CD4-positive, alpha-beta T cell (primary cell): ENCODE measurements at regions not wholly inside any gene's neighbourhood (a gene's known extent, or its start where the extent isn't known, plus 50 kb on each side); places are given as distances from the start of the nearest gene placed in this dataset.

Experiments
- ATAC-seq: fragments of 200-7000 bp; cut with Tn5 transposase; one replicate; pipeline ENCODE4 v1.10.0; 2022; ENCODE audit warnings: mild to moderate bottlenecking; ENCODE audit not compliant: poor library complexity
- CTCF ChIA-PET: fragments of 350-600 bp; sonication (Branson Sonifier 250); formaldehyde crosslinking; loops from one replicate; lab custom pipeline; 2021; ENCODE audit warnings: antibody characterized with exemption, inconsistent platforms; lab: Charles Lee
- POLR2A ChIA-PET: fragments of 350-600 bp; sonication (Branson Sonifier 250); formaldehyde crosslinking; loops from one replicate; lab custom pipeline; 2021; ENCODE audit warnings: antibody characterized with exemption, inconsistent platforms; lab: Charles Lee
- DNase-seq, 14 experiments: peaks; one replicate each; pipeline ENCODE4 v3.0.0-alpha.2; 2013 to 2020; ENCODE audit warnings: mixed read lengths in 2 of 14
- H3K27ac ChIP-seq, 2 donors: one replicate each; pipeline versions ENCODE4 v1.5.1 to v1.7.0; 2013; ENCODE audit warnings: low read length in 2 of 2, low read depth in 1 of 2, mild to moderate bottlenecking in 1 of 2
- H3K27me3 ChIP-seq, 2 experiments: 1 replicate in 1 of 2; 2 replicates in 1 of 2; pipeline versions ENCODE4 v1.6.1 to v1.7.0; 2013; ENCODE audit warnings: low read length in 2 of 2, control low read depth in 1 of 2, mild to moderate bottlenecking in 1 of 2, moderate library complexity in 1 of 2; ENCODE audit not compliant: insufficient read depth in 2 of 2, control insufficient read depth in 1 of 2
- H3K36me3 ChIP-seq: one replicate; pipeline ENCODE4 v1.6.1; 2013; ENCODE audit warnings: low read length, control low read depth; ENCODE audit not compliant: insufficient read depth
- H3K4me1 ChIP-seq: one replicate; pipeline ENCODE4 v1.6.1; 2013; ENCODE audit warnings: low read length, control low read depth; ENCODE audit not compliant: insufficient read depth
- H3K4me3 ChIP-seq: one replicate; pipeline ENCODE4 v1.5.1; 2013; ENCODE audit warnings: mild to moderate bottlenecking, low read length, moderate library complexity
- H3K9me3 ChIP-seq, 2 experiments: 1 replicate in 1 of 2; 2 replicates in 1 of 2; pipeline versions ENCODE4 v1.6.1 to v1.7.0; 2013; ENCODE audit warnings: low read length in 2 of 2, mild to moderate bottlenecking in 2 of 2, control low read depth in 1 of 2, moderate library complexity in 1 of 2; ENCODE audit not compliant: control insufficient read depth in 1 of 2, insufficient read depth in 1 of 2
- H3K27ac Mint-ChIP-seq: one replicate; pipeline ENCODE4 v1.8.0; 2020; ENCODE audit warnings: mixed read lengths
- H3K27me3 Mint-ChIP-seq: one replicate; pipeline ENCODE4 v1.8.0; 2021; ENCODE audit warnings: mixed read lengths
- H3K36me3 Mint-ChIP-seq: one replicate; pipeline ENCODE4 v1.8.0; 2021; ENCODE audit warnings: low read depth, mixed read lengths
- H3K4me1 Mint-ChIP-seq: one replicate; pipeline ENCODE4 v1.8.0; 2021; ENCODE audit warnings: low read depth, mixed read lengths
- H3K4me3 Mint-ChIP-seq: one replicate; pipeline ENCODE4 v1.8.0; 2020; ENCODE audit warnings: mild to moderate bottlenecking, mixed read lengths
- H3K9me3 Mint-ChIP-seq: one replicate; pipeline ENCODE4 v1.8.0; 2020; ENCODE audit warnings: mixed read lengths
- intact Hi-C, 2 experiments: fragments of 100-400 bp; cut with DNase I in 1 of 2; cut with micrococcal nuclease in 1 of 2; formaldehyde crosslinking; loops; one replicate each; pipeline versions ENCODE4 v1.15.1 to v1.9.0; 2023 to 2025; cut with DNase I, micrococcal nuclease
- TF ChIP-seq, protein P1 (sequence below): fragments of 200-600 bp; IDR thresholded peaks from one replicate; pipeline ENCODE4 v1.8.0; 2022; ENCODE audit warnings: antibody characterized with exemption, mild to moderate bottlenecking

DNA sequence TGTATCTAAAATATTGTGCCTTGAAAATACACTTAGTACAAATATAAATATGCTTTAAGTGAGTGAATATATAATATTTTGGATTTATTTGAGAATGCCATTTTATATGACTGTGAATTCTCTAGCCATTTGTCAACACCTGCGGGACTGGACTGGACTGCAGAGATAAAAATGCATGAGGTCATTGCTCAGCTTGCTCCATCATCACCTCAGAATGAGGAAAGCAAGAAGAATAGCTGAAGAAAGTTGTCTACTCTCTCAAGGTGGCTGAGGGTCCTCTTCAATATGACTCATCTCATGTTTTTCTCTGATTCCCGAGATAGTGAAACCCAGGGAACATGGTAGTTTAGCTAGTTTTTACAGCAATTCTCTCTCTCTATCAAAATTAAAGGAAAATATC is 732.5 kb upstream of the AGA start:
- ATAC-seq (no peak), DNase-seq (no peak)
- Mint-ChIP-seq H3K9me3 (peaks cover 6% of the 10 kb centered on the region), H3K4me1 (no peaks in the 10 kb centered on the region), H3K27ac (no peak overlapping the region), H3K4me3 (no peak overlapping the region), H3K36me3 (no peaks in the 10 kb centered on the region), H3K27me3 (no peaks in the 10 kb centered on the region)
- intact Hi-C loops: no loop called here
- TF ChIP-seq, protein P1, sequence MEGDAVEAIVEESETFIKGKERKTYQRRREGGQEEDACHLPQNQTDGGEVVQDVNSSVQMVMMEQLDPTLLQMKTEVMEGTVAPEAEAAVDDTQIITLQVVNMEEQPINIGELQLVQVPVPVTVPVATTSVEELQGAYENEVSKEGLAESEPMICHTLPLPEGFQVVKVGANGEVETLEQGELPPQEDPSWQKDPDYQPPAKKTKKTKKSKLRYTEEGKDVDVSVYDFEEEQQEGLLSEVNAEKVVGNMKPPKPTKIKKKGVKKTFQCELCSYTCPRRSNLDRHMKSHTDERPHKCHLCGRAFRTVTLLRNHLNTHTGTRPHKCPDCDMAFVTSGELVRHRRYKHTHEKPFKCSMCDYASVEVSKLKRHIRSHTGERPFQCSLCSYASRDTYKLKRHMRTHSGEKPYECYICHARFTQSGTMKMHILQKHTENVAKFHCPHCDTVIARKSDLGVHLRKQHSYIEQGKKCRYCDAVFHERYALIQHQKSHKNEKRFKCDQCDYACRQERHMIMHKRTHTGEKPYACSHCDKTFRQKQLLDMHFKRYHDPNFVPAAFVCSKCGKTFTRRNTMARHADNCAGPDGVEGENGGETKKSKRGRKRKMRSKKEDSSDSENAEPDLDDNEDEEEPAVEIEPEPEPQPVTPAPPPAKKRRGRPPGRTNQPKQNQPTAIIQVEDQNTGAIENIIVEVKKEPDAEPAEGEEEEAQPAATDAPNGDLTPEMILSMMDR: no peak
- POLR2A ChIA-PET: no interaction called here
- no peak overlapping the region for H3K4me3 ChIP-seq
- no peaks in the 10 kb centered on the region for H3K4me1 ChIP-seq
- CTCF ChIA-PET: no interaction called here
- H3K27me3 ChIP-seq: no peaks in the 10 kb centered on the region
- H3K36me3 ChIP-seq: no peaks in the 10 kb centered on the region
- H3K9me3 ChIP-seq: peaks cover 0 to 3% of the 10 kb centered on the region in 2 experiments
- no peak overlapping the region for H3K27ac ChIP-seq

DNA sequence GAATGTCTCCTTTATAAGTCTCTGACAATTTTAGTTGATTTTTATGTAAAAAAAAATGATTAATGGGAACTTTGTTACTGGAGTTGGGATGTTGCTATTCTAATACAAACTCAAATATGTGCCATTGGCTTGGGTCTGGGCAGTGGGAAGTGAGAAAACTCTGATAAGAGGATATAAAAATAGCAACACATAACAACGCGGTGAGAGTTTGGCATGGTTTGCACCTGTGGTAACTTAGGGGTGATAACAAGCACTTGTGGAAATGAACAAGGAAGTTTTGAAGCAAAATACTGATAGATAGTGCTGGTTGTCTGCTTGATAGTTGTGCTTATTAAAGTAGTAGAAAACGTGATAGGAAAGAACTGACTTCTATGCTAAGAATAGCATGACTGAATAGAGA is 743.3 kb upstream of the AGA start:
- CTCF ChIA-PET: no interaction called here
- H3K4me3 ChIP-seq: no peak overlapping the region
- DNase-seq: no peak
- intact Hi-C loops: no loop called here
- TF ChIP-seq, protein P1: no peak
- Mint-ChIP-seq H3K4me1 (no peaks in the 10 kb centered on the region), H3K9me3 (no peaks in the 10 kb centered on the region), H3K27me3 (no peaks in the 10 kb centered on the region), H3K36me3 (no peaks in the 10 kb centered on the region), H3K27ac (no peak overlapping the region), H3K4me3 (no peak overlapping the region)
- H3K4me1 ChIP-seq: no peaks in the 10 kb centered on the region
- ATAC-seq: no peak
- POLR2A ChIA-PET: no interaction called here
- no peaks in the 10 kb centered on the region for H3K36me3 ChIP-seq
- H3K27me3 ChIP-seq: no peaks in the 10 kb centered on the region
- H3K9me3 ChIP-seq: peaks cover 0 to 2% of the 10 kb centered on the region in 2 experiments
- H3K27ac ChIP-seq: no peak overlapping the region

DNA sequence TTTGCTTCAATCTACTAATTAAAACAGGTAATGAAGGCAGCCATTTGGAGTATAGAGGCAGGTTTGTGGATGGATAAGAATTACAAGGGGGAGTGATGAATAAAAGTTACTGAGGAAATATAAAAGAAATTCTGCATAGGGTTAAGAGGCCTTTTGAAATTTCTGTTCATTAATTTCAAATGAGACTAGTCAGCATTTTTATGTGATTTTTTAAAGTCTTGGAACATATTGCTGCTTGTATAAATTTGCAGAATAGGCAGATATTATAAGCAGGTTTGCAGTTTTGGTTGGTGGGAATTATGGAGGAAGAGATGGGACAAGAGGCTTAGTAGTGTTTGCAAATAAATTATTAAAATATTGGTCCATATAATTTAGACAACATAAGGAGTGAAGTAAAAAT is 750.4 kb upstream of the AGA start:
- Histone ChIP-seq H3K36me3 (no peaks in the 10 kb centered on the region), H3K27ac (no peak overlapping the region), H3K4me3 (no peak overlapping the region), H3K27me3 (no peaks in the 10 kb centered on the region), H3K9me3 (peaks cover 0 to 5% of the 10 kb centered on the region in 2 experiments), H3K4me1 (no peaks in the 10 kb centered on the region)
- no peaks in the 10 kb centered on the region for H3K27me3 Mint-ChIP-seq
- intact Hi-C loops: no loop called here
- no peaks in the 10 kb centered on the region for H3K36me3 Mint-ChIP-seq
- no peak overlapping the region for H3K4me3 Mint-ChIP-seq
- CTCF ChIA-PET: no interaction called here
- no peak overlapping the region for H3K27ac Mint-ChIP-seq
- H3K9me3 Mint-ChIP-seq: no peaks in the 10 kb centered on the region
- H3K4me1 Mint-ChIP-seq: no peaks in the 10 kb centered on the region
- DNase-seq: no peak
- no peak for ATAC-seq
- POLR2A ChIA-PET: no interaction called here
- TF ChIP-seq, protein P1: no peak
